ENCODE measurements at regions not wholly inside any gene's neighbourhood (a gene's known extent, or its start where the extent isn't known, plus 50 kb on each side); places are given as distances from the start of the nearest gene placed in this dataset.
"Not testable (repeated sequence)": the region's sequence is repeated elsewhere in the genome, so short reads cannot be mapped to it uniquely, and the experiment has no call there.

GRCh38 chr6:134640229-134640628 lies 309.7 kb downstream of the ALDH8A1 start:
- no CpG with 5 or more reads among the region's 4 CpGs for WGBS (ENCODE audit: insufficient coverage, insufficient read length)
- H3K27me3 ChIP-seq (ENCODE audit: control insufficient read depth, insufficient read depth, low read length): no peaks in the 10 kb centered on the region
- no peak for DNase-seq (ENCODE audit: low read depth, low spot score)
- no peak overlapping the region for H3K27ac ChIP-seq (ENCODE audit: low read length)
- no peaks in the 10 kb centered on the region for H3K9me3 ChIP-seq (ENCODE audit: control insufficient read depth, insufficient read depth, low read length)
- no peaks in the 10 kb centered on the region for H3K36me3 ChIP-seq (ENCODE audit: control insufficient read depth, insufficient read depth, low read length)
- H3K4me1 ChIP-seq (ENCODE audit: control insufficient read depth, insufficient read depth, low read length): no peaks in the 10 kb centered on the region
- H3K4me3 ChIP-seq (ENCODE audit: low read length): no peak overlapping the region

GRCh38 chr6:134637847-134638437 lies 312.0 kb downstream of the ALDH8A1 start:
- DNase-seq (ENCODE audit: low read depth, low spot score): no peak
- Histone ChIP-seq H3K36me3 (ENCODE audit: control insufficient read depth, insufficient read depth, low read length) (no peaks in the 10 kb centered on the region), H3K27ac (ENCODE audit: low read length) (no peak overlapping the region), H3K9me3 (ENCODE audit: control insufficient read depth, insufficient read depth, low read length) (no peaks in the 10 kb centered on the region), H3K4me1 (ENCODE audit: control insufficient read depth, insufficient read depth, low read length) (no peaks in the 10 kb centered on the region), H3K4me3 (ENCODE audit: low read length) (no peak overlapping the region), H3K27me3 (ENCODE audit: control insufficient read depth, insufficient read depth, low read length) (no peaks in the 10 kb centered on the region)
- no CpG with 5 or more reads among the region's 1 CpG for WGBS (ENCODE audit: insufficient coverage, insufficient read length)

GRCh38 chr6:134637282-134637681 lies 312.6 kb downstream of the ALDH8A1 start:
- DNase-seq (ENCODE audit: low read depth, low spot score): no peak
- H3K27ac ChIP-seq (ENCODE audit: low read length): no peak overlapping the region
- no CpG with 5 or more reads among the region's 5 CpGs for WGBS (ENCODE audit: insufficient coverage, insufficient read length)
- no peaks in the 10 kb centered on the region for H3K36me3 ChIP-seq (ENCODE audit: control insufficient read depth, insufficient read depth, low read length)
- no peaks in the 10 kb centered on the region for H3K4me1 ChIP-seq (ENCODE audit: control insufficient read depth, insufficient read depth, low read length)
- H3K27me3 ChIP-seq (ENCODE audit: control insufficient read depth, insufficient read depth, low read length): no peaks in the 10 kb centered on the region
- no peaks in the 10 kb centered on the region for H3K9me3 ChIP-seq (ENCODE audit: control insufficient read depth, insufficient read depth, low read length)
- no peak overlapping the region for H3K4me3 ChIP-seq (ENCODE audit: low read length)

- no peak overlapping the region for H3K27ac ChIP-seq (ENCODE audit: low read length)
- H3K36me3 ChIP-seq (ENCODE audit: control insufficient read depth, insufficient read depth, low read length): no peaks in the 10 kb centered on the region
- no peak for DNase-seq (ENCODE audit: low read depth, low spot score)
- H3K4me3 ChIP-seq (ENCODE audit: low read length): no peak overlapping the region
- H3K9me3 ChIP-seq (ENCODE audit: control insufficient read depth, insufficient read depth, low read length): no peaks in the 10 kb centered on the region
- no peaks in the 10 kb centered on the region for H3K27me3 ChIP-seq (ENCODE audit: control insufficient read depth, insufficient read depth, low read length)
- H3K4me1 ChIP-seq (ENCODE audit: control insufficient read depth, insufficient read depth, low read length): no peaks in the 10 kb centered on the region
- no CpG with 5 or more reads among the region's 7 CpGs for WGBS (ENCODE audit: insufficient coverage, insufficient read length)
Measured at GRCh38 chr6:134636186-134636799, 313.6 kb downstream of the ALDH8A1 start.

- Histone ChIP-seq H3K27ac (ENCODE audit: low read length) (no peak overlapping the region), H3K36me3 (ENCODE audit: control insufficient read depth, insufficient read depth, low read length) (no peaks in the 10 kb centered on the region), H3K4me1 (ENCODE audit: control insufficient read depth, insufficient read depth, low read length) (no peaks in the 10 kb centered on the region), H3K9me3 (ENCODE audit: control insufficient read depth, insufficient read depth, low read length) (no peaks in the 10 kb centered on the region), H3K27me3 (ENCODE audit: control insufficient read depth, insufficient read depth, low read length) (no peaks in the 10 kb centered on the region), H3K4me3 (ENCODE audit: low read length) (no peak overlapping the region)
- DNase-seq (ENCODE audit: low read depth, low spot score): no peak
- no CpG with 5 or more reads among the region's 3 CpGs for WGBS (ENCODE audit: insufficient coverage, insufficient read length)
Measured at GRCh38 chr6:134634966-134635365, 314.9 kb downstream of the ALDH8A1 start.

GRCh38 chr6:134634466-134634865 lies 315.4 kb downstream of the ALDH8A1 start:
- WGBS (ENCODE audit: insufficient coverage, insufficient read length): no CpG with 5 or more reads among the region's 3 CpGs
- H3K9me3 ChIP-seq (ENCODE audit: control insufficient read depth, insufficient read depth, low read length): no peaks in the 10 kb centered on the region
- H3K36me3 ChIP-seq (ENCODE audit: control insufficient read depth, insufficient read depth, low read length): no peaks in the 10 kb centered on the region
- H3K4me1 ChIP-seq (ENCODE audit: control insufficient read depth, insufficient read depth, low read length): no peaks in the 10 kb centered on the region
- no peak overlapping the region for H3K27ac ChIP-seq (ENCODE audit: low read length)
- no peaks in the 10 kb centered on the region for H3K27me3 ChIP-seq (ENCODE audit: control insufficient read depth, insufficient read depth, low read length)
- no peak overlapping the region for H3K4me3 ChIP-seq (ENCODE audit: low read length)
- DNase-seq (ENCODE audit: low read depth, low spot score): no peak

GRCh38 chr6:134632982-134633940 lies 315.3 kb upstream of the SGK1 start:
- WGBS (ENCODE audit: insufficient coverage, insufficient read length): no CpG with 5 or more reads among the region's 48 CpGs
- H3K9me3 ChIP-seq (ENCODE audit: control insufficient read depth, insufficient read depth, low read length); H3K4me3 ChIP-seq (ENCODE audit: low read length); H3K27ac ChIP-seq (ENCODE audit: low read length); DNase-seq (ENCODE audit: low read depth, low spot score); H3K27me3 ChIP-seq (ENCODE audit: control insufficient read depth, insufficient read depth, low read length); H3K4me1 ChIP-seq (ENCODE audit: control insufficient read depth, insufficient read depth, low read length); H3K36me3 ChIP-seq (ENCODE audit: control insufficient read depth, insufficient read depth, low read length): not testable (repeated sequence)

- no peak for DNase-seq (ENCODE audit: low read depth, low spot score)
- Histone ChIP-seq H3K4me3 (ENCODE audit: low read length) (no peak overlapping the region), H3K4me1 (ENCODE audit: control insufficient read depth, insufficient read depth, low read length) (no peaks in the 10 kb centered on the region), H3K27ac (ENCODE audit: low read length) (no peak overlapping the region), H3K27me3 (ENCODE audit: control insufficient read depth, insufficient read depth, low read length) (no peaks in the 10 kb centered on the region), H3K9me3 (ENCODE audit: control insufficient read depth, insufficient read depth, low read length) (no peaks in the 10 kb centered on the region), H3K36me3 (ENCODE audit: control insufficient read depth, insufficient read depth, low read length) (no peaks in the 10 kb centered on the region)
- WGBS (ENCODE audit: insufficient coverage, insufficient read length): no CpG with 5 or more reads among the region's 4 CpGs
Measured at GRCh38 chr6:134632024-134632423, 314.1 kb upstream of the SGK1 start.

GRCh38 chr6:134631398-134631924 lies 313.5 kb upstream of the SGK1 start:
- Histone ChIP-seq H3K27ac (ENCODE audit: low read length) (no peak overlapping the region), H3K27me3 (ENCODE audit: control insufficient read depth, insufficient read depth, low read length) (no peaks in the 10 kb centered on the region), H3K9me3 (ENCODE audit: control insufficient read depth, insufficient read depth, low read length) (no peaks in the 10 kb centered on the region), H3K36me3 (ENCODE audit: control insufficient read depth, insufficient read depth, low read length) (no peaks in the 10 kb centered on the region), H3K4me3 (ENCODE audit: low read length) (no peak overlapping the region), H3K4me1 (ENCODE audit: control insufficient read depth, insufficient read depth, low read length) (no peaks in the 10 kb centered on the region)
- no peak for DNase-seq (ENCODE audit: low read depth, low spot score)
- WGBS (ENCODE audit: insufficient coverage, insufficient read length): no CpG with 5 or more reads among the region's 1 CpG

- no peak for DNase-seq (ENCODE audit: low read depth, low spot score)
- H3K36me3 ChIP-seq (ENCODE audit: control insufficient read depth, insufficient read depth, low read length): no peaks in the 10 kb centered on the region
- H3K4me1 ChIP-seq (ENCODE audit: control insufficient read depth, insufficient read depth, low read length): no peaks in the 10 kb centered on the region
- no CpG with 5 or more reads among the region's 10 CpGs for WGBS (ENCODE audit: insufficient coverage, insufficient read length)
- no peaks in the 10 kb centered on the region for H3K27me3 ChIP-seq (ENCODE audit: control insufficient read depth, insufficient read depth, low read length)
- no peak overlapping the region for H3K27ac ChIP-seq (ENCODE audit: low read length)
- H3K9me3 ChIP-seq (ENCODE audit: control insufficient read depth, insufficient read depth, low read length): no peaks in the 10 kb centered on the region
- no peak overlapping the region for H3K4me3 ChIP-seq (ENCODE audit: low read length)
Measured at GRCh38 chr6:134630508-134631121, 312.7 kb upstream of the SGK1 start.

Measured in iPS DF 6.9 (cell line).